H1 (cell line): ENCODE measurements at regions not wholly inside any gene's neighbourhood (a gene's known extent, or its start where the extent isn't known, plus 50 kb on each side); places are given as distances from the start of the nearest gene placed in this dataset.

Experiments used
- CTCF ChIA-PET: fragments of 300-600 bp; sonication (Branson Sonifier 250); formaldehyde crosslinking; loops from one replicate; lab custom pipeline; 2021; ENCODE audit not compliant: partially characterized antibody; lab: Charles Lee
- POLR2A ChIA-PET: fragments of 300-600 bp; sonication (Branson Sonifier 250); formaldehyde crosslinking; loops from one replicate; lab custom pipeline; 2021; ENCODE audit warnings: inconsistent platforms; ENCODE audit not compliant: partially characterized antibody; lab: Charles Lee
- DNase-seq, 2 experiments: peaks; one replicate each; pipeline versions ENCODE4 v3.0.0 to v3.0.0-alpha.2; 2010 to 2022; ENCODE audit warnings: low spot score in 2 of 2, low read depth in 1 of 2, mixed read lengths in 1 of 2
- FAIRE-seq: peaks from 2 replicates; lab custom pipeline; 2011; peaks lifted over from hg19 to GRCh38; lab: Jason Lieb, UNC
- H2AFZ ChIP-seq: 2 replicates; pipeline ENCODE4 v1.8.1; 2012; ENCODE audit warnings: low read length, inconsistent platforms
- H2AK5ac ChIP-seq: 2 replicates; pipeline ENCODE4 v1.6.1; 2013; ENCODE audit warnings: low read depth, low read length
- H2BK120ac ChIP-seq: replicated peaks from 2 replicates; pipeline ENCODE3; 2013; ENCODE audit warnings: low read depth, low read length, inconsistent platforms
- H2BK12ac ChIP-seq: 2 replicates; pipeline ENCODE4 v1.6.1; 2013; ENCODE audit warnings: low read depth, low read length
- H2BK15ac ChIP-seq: 2 replicates; pipeline ENCODE4 v1.6.1; 2013; ENCODE audit warnings: low read length
- H2BK20ac ChIP-seq: 2 replicates; pipeline ENCODE4 v1.6.1; 2013; ENCODE audit warnings: low read length
- H2BK5ac ChIP-seq: 2 replicates; pipeline ENCODE4 v1.6.1; 2013; ENCODE audit warnings: low read depth, low read length
- H3K14ac ChIP-seq: 2 replicates; pipeline ENCODE4 v1.6.1; 2013; ENCODE audit warnings: inconsistent platforms; ENCODE audit not compliant: insufficient read length
- H3K18ac ChIP-seq: 2 replicates; pipeline ENCODE4 v1.6.1; 2013; ENCODE audit warnings: low read length; ENCODE audit errors: extremely low read depth
- H3K23ac ChIP-seq: 2 replicates; pipeline ENCODE4 v1.6.1; 2013; ENCODE audit warnings: inconsistent platforms; ENCODE audit not compliant: insufficient read length
- H3K23me2 ChIP-seq: 2 replicates; pipeline ENCODE4 v1.6.1; 2013; ENCODE audit warnings: low read depth, low read length
- H3K27ac ChIP-seq: 2 replicates; pipeline ENCODE4 v1.6.1; 2011; ENCODE audit warnings: low read depth, low read length, inconsistent platforms
- H3K27me3 ChIP-seq, 4 experiments: replicated peaks in 1 of 4; 1 replicate in 1 of 4; 2 replicates in 3 of 4; pipeline versions ENCODE4 v1.6.1 to v1.8.1; 2011 to 2013; ENCODE audit warnings: low read length in 3 of 4, mild to moderate bottlenecking in 3 of 4, inconsistent platforms in 2 of 4, mixed read lengths in 2 of 4, moderate library complexity in 1 of 4; ENCODE audit not compliant: control insufficient read depth in 3 of 4, insufficient read depth in 3 of 4; ENCODE audit errors: extremely low read depth in 1 of 4
- H3K36me3 ChIP-seq, 4 experiments: 2 replicates each; pipeline versions ENCODE4 v1.6.1 to v1.8.1; 2011 to 2013; ENCODE audit warnings: mild to moderate bottlenecking in 4 of 4, low read length in 3 of 4, moderate library complexity in 2 of 4, control low read depth in 1 of 4, inconsistent platforms in 1 of 4; ENCODE audit not compliant: insufficient read depth in 4 of 4, control insufficient read depth in 2 of 4
- H3K4ac ChIP-seq: replicated peaks from 2 replicates; pipeline ENCODE3; 2013; ENCODE audit warnings: low read length, low read depth, mixed read lengths, inconsistent platforms; ENCODE audit not compliant: insufficient read length
- H3K4me1 ChIP-seq, 4 experiments: replicated peaks in 1 of 4; 1 replicate in 1 of 4; 2 replicates in 3 of 4; pipeline versions ENCODE4 v1.6.1 to v1.8.1; 2011 to 2013; ENCODE audit warnings: low read length in 3 of 4, inconsistent platforms in 2 of 4, mixed read lengths in 1 of 4; ENCODE audit not compliant: insufficient read depth in 4 of 4, control insufficient read depth in 3 of 4
- H3K4me2 ChIP-seq, 2 experiments: 2 replicates each; pipeline versions ENCODE4 v1.6.1 to v1.8.1; 2011 to 2013; ENCODE audit warnings: low read depth in 2 of 2, low read length in 2 of 2, control low read depth in 1 of 2, inconsistent platforms in 1 of 2, mild to moderate bottlenecking in 1 of 2; ENCODE audit not compliant: insufficient read depth in 1 of 2
- H3K4me3 ChIP-seq, 4 experiments: fragments of 200-600, 300-600 bp in 1 of 4; sonication (generic), shearing (Covaris generic), sonication (Bioruptor Twin) in 1 of 4; 2 replicates each; pipeline versions ENCODE4 v1.5.1 to v1.8.1; 2011 to 2016; ENCODE audit warnings: low read length in 4 of 4, low read depth in 3 of 4, control low read depth in 2 of 4, inconsistent platforms in 2 of 4, mild to moderate bottlenecking in 2 of 4, mixed read lengths in 1 of 4, moderate library complexity in 1 of 4; ENCODE audit not compliant: insufficient read depth in 2 of 4; ENCODE audit errors: extremely low read depth in 1 of 4
- H3K56ac ChIP-seq: replicated peaks from 2 replicates; pipeline ENCODE3; 2013; ENCODE audit warnings: low read depth, mild to moderate bottlenecking, mixed read lengths, low read length, inconsistent platforms; ENCODE audit not compliant: insufficient read length
- H3K79me1 ChIP-seq: 2 replicates; pipeline ENCODE4 v1.6.1; 2013; ENCODE audit warnings: low read depth, low read length, control low read depth
- H3K79me2 ChIP-seq, 2 experiments: 2 replicates each; pipeline versions ENCODE4 v1.6.1 to v1.8.1; 2012 to 2013; ENCODE audit warnings: low read length in 2 of 2, mild to moderate bottlenecking in 2 of 2, inconsistent platforms in 1 of 2; ENCODE audit not compliant: insufficient read depth in 2 of 2, control insufficient read depth in 1 of 2
- H3K9ac ChIP-seq, 4 experiments: replicated peaks in 1 of 4; 1 replicate in 1 of 4; 2 replicates in 3 of 4; pipeline versions ENCODE4 v1.6.1 to v1.8.1; 2011 to 2013; ENCODE audit warnings: low read depth in 3 of 4, low read length in 3 of 4, control low read depth in 2 of 4, mild to moderate bottlenecking in 2 of 4, moderate library complexity in 2 of 4, inconsistent platforms in 1 of 4; ENCODE audit errors: extremely low read depth in 1 of 4
- H3K9me3 ChIP-seq, 2 experiments: 2 replicates each; pipeline versions ENCODE4 v1.6.1 to v1.8.1; 2012 to 2013; ENCODE audit warnings: mild to moderate bottlenecking in 2 of 2, moderate library complexity in 2 of 2, control low read depth in 1 of 2, inconsistent platforms in 1 of 2, low read depth in 1 of 2, low read length in 1 of 2, mixed read lengths in 1 of 2; ENCODE audit not compliant: insufficient read depth in 2 of 2
- H4K20me1 ChIP-seq, 2 experiments: replicated peaks in 1 of 2; 2 replicates each; pipeline versions ENCODE3 to v1.8.1; 2011 to 2013; ENCODE audit warnings: inconsistent platforms in 2 of 2, low read length in 2 of 2, mild to moderate bottlenecking in 1 of 2; ENCODE audit not compliant: insufficient read depth in 2 of 2, control insufficient read depth in 1 of 2
- H4K5ac ChIP-seq: 2 replicates; pipeline ENCODE4 v1.6.1; 2013; ENCODE audit warnings: low read length, low read depth, mixed read lengths, inconsistent platforms; ENCODE audit not compliant: insufficient read length
- H4K8ac ChIP-seq: 2 replicates; pipeline ENCODE4 v1.8.0; 2013; ENCODE audit warnings: mild to moderate bottlenecking, moderate library complexity, low read length, inconsistent platforms; ENCODE audit not compliant: insufficient read depth; ENCODE audit errors: extremely low read depth
- H4K91ac ChIP-seq: replicated peaks from 2 replicates; pipeline ENCODE3; 2013; ENCODE audit warnings: low read length, mixed read lengths, inconsistent platforms; ENCODE audit not compliant: insufficient read length
- BCL11A ChIP-seq, 2 experiments: IDR thresholded peaks; one replicate each; pipeline ENCODE4 v1.6.1; 2011; ENCODE audit warnings: low read depth in 2 of 2, low read length in 2 of 2, mild to moderate bottlenecking in 2 of 2
- CBX8 ChIP-seq: fragments of 300-800, 300-1000 bp; sonication (generic); IDR thresholded peaks from 2 replicates; pipeline ENCODE4 v1.7.1; 2016; ENCODE audit warnings: low read depth, low read length, borderline replicate concordance
- GTF2F1 ChIP-seq: IDR thresholded peaks from 2 replicates; pipeline ENCODE4 v1.6.1; 2012; ENCODE audit warnings: low read depth, low read length, improper control_type of control experiment, borderline replicate concordance
- JUND ChIP-seq: IDR thresholded peaks from 2 replicates; pipeline ENCODE4 v1.6.1; 2011; ENCODE audit warnings: mild to moderate bottlenecking, improper control_type of control experiment, low read length
- NRF1 ChIP-seq: IDR thresholded peaks from 2 replicates; pipeline ENCODE4 v1.6.1; 2011; ENCODE audit warnings: mild to moderate bottlenecking, low read depth, low read length, improper control_type of control experiment
- POU5F1 ChIP-seq: IDR thresholded peaks from 2 replicates; pipeline ENCODE4 v1.6.1; 2011; ENCODE audit warnings: low read depth, mild to moderate bottlenecking, low read length, moderate library complexity
- RBBP5 ChIP-seq: IDR thresholded peaks from 2 replicates; pipeline ENCODE4 v1.7.1; 2012; ENCODE audit warnings: low read depth, mild to moderate bottlenecking, inconsistent platforms, low read length, moderate library complexity, borderline replicate concordance
- SAP30 ChIP-seq: fragments of 300-600 bp; sonication (generic); IDR thresholded peaks from 2 replicates; pipeline ENCODE4 v1.7.1; 2012; ENCODE audit warnings: low read length, moderate library complexity, mild to moderate bottlenecking, inconsistent platforms; ENCODE audit not compliant: insufficient read depth, insufficient replicate concordance
- TAF1 ChIP-seq: IDR thresholded peaks from 2 replicates; pipeline ENCODE4 v1.6.1; 2011; ENCODE audit warnings: mild to moderate bottlenecking, low read depth, low read length
- ZNF274 ChIP-seq: IDR thresholded peaks from 2 replicates; pipeline ENCODE4 v1.7.0; 2012; ENCODE audit warnings: low read length, borderline replicate concordance; ENCODE audit errors: extremely low read depth
- WGBS, 2 experiments: shearing (Covaris generic) in 1 of 2; methylation state at CpG; one replicate each; pipeline versions ENCODE4 v1.1.6 to v1.1.7; 2013 to 2015; ENCODE audit warnings: low lambda C conversion rate in 2 of 2, mixed read lengths in 2 of 2, inconsistent platforms in 1 of 2, low coverage in 1 of 2, missing lambda C conversion rate in 1 of 2; ENCODE audit not compliant: insufficient replicate concordance in 2 of 2, insufficient coverage in 1 of 2, insufficient read length in 1 of 2; ENCODE audit errors: extremely low coverage in 1 of 2, missing lambda C conversion rate in 1 of 2; 5-methylcytosine and 5-hydroxymethylcytosine counted together

DNA sequence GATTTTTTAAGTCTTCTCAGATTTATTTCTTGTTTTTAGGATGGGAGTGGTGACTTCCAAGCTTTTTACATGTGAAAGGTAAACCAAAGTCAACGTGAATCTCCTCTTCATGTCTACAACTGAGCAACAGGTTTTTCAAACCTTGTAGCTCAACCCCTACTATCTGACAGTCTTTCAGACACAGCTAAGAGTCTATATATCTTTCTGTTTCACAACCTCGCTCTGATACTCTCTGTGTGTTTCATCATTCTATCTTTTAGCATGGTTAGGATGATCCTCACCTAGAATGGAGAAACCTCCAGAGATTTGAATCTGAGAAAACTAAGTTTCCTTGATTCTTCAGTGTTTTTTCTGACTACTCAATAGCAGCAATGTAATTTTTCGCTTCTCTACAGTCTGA, 96.1 kb downstream of the EPDR1 start:
- Histone ChIP-seq H3K9ac (no peak overlapping the region), H2AK5ac (no peak overlapping the region), H4K8ac (no peak overlapping the region), H3K36me3 (no peaks in the 10 kb centered on the region), H3K79me2 (no peaks in the 10 kb centered on the region), H3K79me1 (no peaks in the 10 kb centered on the region), H3K27ac (no peak overlapping the region), H2AFZ (no peak overlapping the region), H3K4me3 (no peak overlapping the region), H3K18ac (no peak overlapping the region), H2BK5ac (no peak overlapping the region), H3K56ac (no peak overlapping the region), H2BK12ac (no peak overlapping the region), H3K4me2 (no peak overlapping the region), H4K91ac (no peak overlapping the region), H4K5ac (no peak overlapping the region), H3K23ac (no peak overlapping the region), H2BK20ac (no peak overlapping the region), H2BK120ac (no peak overlapping the region), H3K27me3 (no peaks in the 10 kb centered on the region; a peak in 1 of 7 replicates), H4K20me1 (no peaks in the 10 kb centered on the region), H3K9me3 (no peaks in the 10 kb centered on the region), H3K4me1 (peaks cover 0 to 2% (median 0%) of the 10 kb centered on the region in 4 experiments; a peak in 2 of 7 replicates), H2BK15ac (no peak overlapping the region), H3K14ac (no peak overlapping the region), H3K23me2 (no peaks in the 10 kb centered on the region), H3K4ac (no peak overlapping the region)
- 80% methylated on average over 3 of the region's 3 CpGs; no CpG with 5 or more reads in 1 of the 2 experiments for WGBS, 2 experiments
- POLR2A ChIA-PET, result no interaction called here
- FAIRE-seq, result no peak
- no peak for DNase-seq
- CTCF ChIA-PET, result interaction anchor here (0.9 to 1.1 kb wide), 2 partner anchors 97 to 199 kb away, joined by 3 read pairs; no protein-coding TSS in a partner anchor
- no peak for TF ChIP-seq GTF2F1
- TF ChIP-seq JUND, result no peak
- no peak for TF ChIP-seq CBX8
- no peak for TF ChIP-seq BCL11A (IDR thresholded peaks at IDR 0.05; ENCODE audit: low read depth in 2 of 2, low read length in 2 of 2)
- no peak for TF ChIP-seq SAP30
- TF ChIP-seq TAF1, result no peak
- TF ChIP-seq POU5F1, result no peak
- TF ChIP-seq RBBP5, result no peak
- no peak for TF ChIP-seq NRF1
- TF ChIP-seq ZNF274, result no peak
